VCaP (cell line): ENCODE measurements at regions not wholly inside any gene's neighbourhood (a gene's known extent, or its start where the extent isn't known, plus 50 kb on each side); places are given as distances from the start of the nearest gene placed in this dataset.
"Not testable (repeated sequence)": the region's sequence is repeated elsewhere in the genome, so short reads cannot be mapped to it uniquely, and the experiment has no call there.

Experiments
- H3K27ac ChIP-seq: fragments of 450-650 bp; 2 replicates; pipeline ENCODE4 v1.5.1; 2017
- CTCF ChIP-seq: fragments of 450-650 bp; conservative IDR thresholded peaks from 2 replicates; pipeline ENCODE4 v1.5.1; 2017; ENCODE audit warnings: mild to moderate bottlenecking, moderate library complexity

GRCh38 chr7:91789086-91789485, 91.4 kb downstream of the MTERF1 start:
- TF ChIP-seq CTCF = no peak
- no peak overlapping the region for H3K27ac ChIP-seq

GRCh38 chr7:91789558-91789957, 90.9 kb downstream of the MTERF1 start:
- no peak for TF ChIP-seq CTCF
- H3K27ac ChIP-seq = no peak overlapping the region

- H3K27ac ChIP-seq = not testable (repeated sequence)
Measured at GRCh38 chr7:91790646-91791045, 89.9 kb downstream of the MTERF1 start.

- TF ChIP-seq CTCF = no peak
- no peak overlapping the region for H3K27ac ChIP-seq
Measured at GRCh38 chr7:91796122-91796521, 84.4 kb downstream of the MTERF1 start.

GRCh38 chr7:91798425-91798824, 82.1 kb downstream of the MTERF1 start:
- TF ChIP-seq CTCF = no peak
- no peak overlapping the region for H3K27ac ChIP-seq

GRCh38 chr7:91800389-91800788, 80.1 kb downstream of the MTERF1 start:
- no peak for TF ChIP-seq CTCF
- no peak overlapping the region for H3K27ac ChIP-seq

GRCh38 chr7:91801331-91801983, 79.0 kb downstream of the MTERF1 start:
- no peak for TF ChIP-seq CTCF
- no peak overlapping the region for H3K27ac ChIP-seq

GRCh38 chr7:91811236-91811635, 69.3 kb downstream of the MTERF1 start:
- TF ChIP-seq CTCF = no peak
- H3K27ac ChIP-seq = no peak overlapping the region
